SH-SY5Y (cell line): ENCODE measurements at regions not wholly inside any gene's neighbourhood (a gene's known extent, or its start where the extent isn't known, plus 50 kb on each side); places are given as distances from the start of the nearest gene placed in this dataset.

Experiments
- GATA2 ChIP-seq: IDR thresholded peaks from 2 replicates; pipeline ENCODE4 v1.6.1; 2011; ENCODE audit warnings: mild to moderate bottlenecking, low read depth, low read length
- GATA3 ChIP-seq: IDR thresholded peaks from 2 replicates; pipeline ENCODE4 v1.6.1; 2011; ENCODE audit warnings: low read depth, mild to moderate bottlenecking, low read length, moderate library complexity

GRCh38 chr3:15918988-15919387 lies 121.2 kb upstream of the ANKRD28 start:
- no peak for TF ChIP-seq GATA2
- no peak for TF ChIP-seq GATA3
